ENCODE measurements at regions not wholly inside any gene's neighbourhood (a gene's known extent, or its start where the extent isn't known, plus 50 kb on each side); places are given as distances from the start of the nearest gene placed in this dataset.
"Not testable (repeated sequence)": the region's sequence is repeated elsewhere in the genome, so short reads cannot be mapped to it uniquely, and the experiment has no call there.

DNA sequence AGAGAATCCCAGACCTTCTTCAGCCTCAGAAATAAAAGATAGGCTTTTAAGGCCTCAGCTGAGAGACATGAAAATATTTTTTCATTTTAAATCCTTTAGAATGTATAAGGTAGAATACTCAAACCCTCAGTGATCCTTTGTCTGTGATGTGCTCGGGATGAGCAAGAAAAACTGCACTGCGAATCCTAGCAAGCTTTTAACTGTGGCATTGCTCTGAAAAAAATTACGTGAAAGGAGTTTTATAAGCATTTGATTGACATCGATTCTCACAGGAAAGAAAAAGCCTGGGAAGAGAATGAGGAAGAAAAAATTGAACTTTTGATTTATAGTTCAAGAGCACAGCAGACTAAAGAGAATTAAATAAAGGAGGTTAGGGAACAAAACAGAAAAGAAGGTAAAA, 120.0 kb downstream of the TMEM168 start:
- no peak for DNase-seq (ENCODE audit: low read depth)
- no peak overlapping the region for H3K4me3 ChIP-seq (ENCODE audit: low read length)
- TF ChIP-seq, protein P1, sequence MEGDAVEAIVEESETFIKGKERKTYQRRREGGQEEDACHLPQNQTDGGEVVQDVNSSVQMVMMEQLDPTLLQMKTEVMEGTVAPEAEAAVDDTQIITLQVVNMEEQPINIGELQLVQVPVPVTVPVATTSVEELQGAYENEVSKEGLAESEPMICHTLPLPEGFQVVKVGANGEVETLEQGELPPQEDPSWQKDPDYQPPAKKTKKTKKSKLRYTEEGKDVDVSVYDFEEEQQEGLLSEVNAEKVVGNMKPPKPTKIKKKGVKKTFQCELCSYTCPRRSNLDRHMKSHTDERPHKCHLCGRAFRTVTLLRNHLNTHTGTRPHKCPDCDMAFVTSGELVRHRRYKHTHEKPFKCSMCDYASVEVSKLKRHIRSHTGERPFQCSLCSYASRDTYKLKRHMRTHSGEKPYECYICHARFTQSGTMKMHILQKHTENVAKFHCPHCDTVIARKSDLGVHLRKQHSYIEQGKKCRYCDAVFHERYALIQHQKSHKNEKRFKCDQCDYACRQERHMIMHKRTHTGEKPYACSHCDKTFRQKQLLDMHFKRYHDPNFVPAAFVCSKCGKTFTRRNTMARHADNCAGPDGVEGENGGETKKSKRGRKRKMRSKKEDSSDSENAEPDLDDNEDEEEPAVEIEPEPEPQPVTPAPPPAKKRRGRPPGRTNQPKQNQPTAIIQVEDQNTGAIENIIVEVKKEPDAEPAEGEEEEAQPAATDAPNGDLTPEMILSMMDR (conservative IDR thresholded peaks at IDR 0.05; ENCODE audit: low read length) = no peak

DNA sequence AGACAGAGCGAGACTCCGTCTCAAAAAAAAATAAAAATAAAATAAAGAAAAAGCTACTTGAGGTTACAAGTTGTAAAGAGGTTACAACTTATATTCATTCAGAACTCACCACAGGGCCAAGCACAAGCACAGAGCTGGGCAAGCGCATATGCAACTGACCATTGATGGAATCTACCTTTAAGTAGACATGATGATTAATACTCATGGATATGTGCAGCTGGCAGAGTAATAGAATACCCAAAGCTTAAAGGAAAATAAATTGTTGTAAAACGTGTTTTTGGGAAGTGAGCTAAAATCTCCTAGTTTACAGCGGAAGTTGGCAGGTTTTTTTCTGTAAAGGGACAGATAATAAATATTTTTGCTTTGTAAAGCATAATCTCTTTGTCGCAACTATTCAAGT, 111.6 kb downstream of the TMEM168 start:
- DNase-seq (ENCODE audit: low read depth) = no peak
- TF ChIP-seq, protein P1 (conservative IDR thresholded peaks at IDR 0.05; ENCODE audit: low read length) = no peak
- no peak overlapping the region for H3K4me3 ChIP-seq (ENCODE audit: low read length)

DNA sequence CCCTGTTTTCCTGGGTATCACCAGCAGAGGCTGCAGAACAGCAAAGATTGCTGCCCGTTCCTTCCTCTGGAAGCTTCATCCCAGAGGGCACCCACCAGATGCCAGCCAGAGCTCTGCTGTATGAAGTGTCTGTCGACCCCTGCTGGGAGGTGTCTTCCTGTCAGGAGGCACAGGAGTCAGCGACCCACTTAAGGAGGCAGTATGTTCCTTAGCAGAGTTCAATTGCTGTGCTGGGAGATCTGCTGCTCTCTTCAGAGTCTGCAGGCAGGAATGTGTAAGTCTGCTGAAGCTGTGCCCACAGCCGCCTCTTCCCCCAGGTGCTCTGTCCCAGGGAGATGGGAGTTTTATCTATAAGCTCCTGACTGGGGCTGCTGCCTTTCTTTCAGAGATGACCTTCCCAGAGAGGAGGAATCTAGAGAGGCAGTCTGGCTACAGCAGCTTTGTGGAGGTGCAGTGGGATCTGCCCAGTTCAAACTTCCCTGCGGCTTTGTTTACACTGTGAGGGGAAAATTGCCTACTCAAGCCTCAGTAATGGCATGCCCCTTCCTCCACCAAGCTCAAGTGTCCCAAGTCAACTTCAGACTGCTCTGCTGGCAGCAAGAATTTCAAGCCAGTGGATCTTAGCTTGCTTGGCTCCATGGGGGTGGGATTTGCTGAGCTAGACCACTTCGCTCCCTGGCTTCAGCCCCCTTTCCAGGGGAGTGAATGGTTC, 100.6 kb downstream of the TMEM168 start:
- DNase-seq (ENCODE audit: low read depth); H3K4me3 ChIP-seq (ENCODE audit: low read length): not testable (repeated sequence)

DNA sequence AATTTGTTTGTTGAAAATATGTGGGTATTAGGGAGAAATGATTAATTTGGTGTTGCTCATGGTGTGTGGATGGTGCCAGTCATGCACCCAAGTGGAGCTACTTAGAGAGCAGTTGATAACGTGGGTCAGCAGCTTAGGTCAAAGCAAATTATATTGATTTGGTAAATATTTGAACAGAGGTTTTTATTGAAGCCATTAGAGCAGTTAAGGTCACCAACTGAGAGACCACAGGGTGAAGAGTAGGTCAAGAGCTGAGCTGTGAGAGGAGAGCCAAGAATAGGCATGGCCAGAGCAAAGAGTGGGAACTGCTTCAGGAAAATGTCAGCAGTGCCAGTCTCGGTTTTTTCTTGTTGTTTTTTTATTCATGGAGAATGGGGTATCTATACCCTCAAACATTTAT, 97.9 kb downstream of the TMEM168 start:
- TF ChIP-seq, protein P1 (conservative IDR thresholded peaks at IDR 0.05; ENCODE audit: low read length) = no peak
- no peak for DNase-seq (ENCODE audit: low read depth)
- H3K4me3 ChIP-seq (ENCODE audit: low read length) = no peak overlapping the region

DNA sequence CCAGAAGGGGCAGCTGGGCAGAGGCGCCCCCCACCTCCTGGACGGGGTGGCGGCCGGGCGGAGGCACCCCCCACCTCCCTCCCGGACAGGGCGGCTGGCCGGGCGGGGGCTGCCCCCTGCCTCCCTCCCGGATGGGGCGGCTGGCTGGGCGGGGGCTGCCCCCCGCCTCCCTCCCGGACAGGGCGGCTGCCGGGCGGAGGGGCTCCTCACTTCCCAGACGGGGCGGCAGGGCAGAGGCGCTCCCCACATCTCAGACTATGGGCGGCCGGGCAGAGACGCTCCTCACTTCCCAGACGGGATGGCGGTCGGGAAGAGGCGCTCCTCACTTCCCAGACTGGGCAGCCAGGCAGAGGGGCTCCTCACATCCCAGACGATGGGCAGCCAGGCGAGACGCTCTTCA, 93.0 kb downstream of the TMEM168 start:
- not testable (repeated sequence) for DNase-seq (ENCODE audit: low read depth)

DNA sequence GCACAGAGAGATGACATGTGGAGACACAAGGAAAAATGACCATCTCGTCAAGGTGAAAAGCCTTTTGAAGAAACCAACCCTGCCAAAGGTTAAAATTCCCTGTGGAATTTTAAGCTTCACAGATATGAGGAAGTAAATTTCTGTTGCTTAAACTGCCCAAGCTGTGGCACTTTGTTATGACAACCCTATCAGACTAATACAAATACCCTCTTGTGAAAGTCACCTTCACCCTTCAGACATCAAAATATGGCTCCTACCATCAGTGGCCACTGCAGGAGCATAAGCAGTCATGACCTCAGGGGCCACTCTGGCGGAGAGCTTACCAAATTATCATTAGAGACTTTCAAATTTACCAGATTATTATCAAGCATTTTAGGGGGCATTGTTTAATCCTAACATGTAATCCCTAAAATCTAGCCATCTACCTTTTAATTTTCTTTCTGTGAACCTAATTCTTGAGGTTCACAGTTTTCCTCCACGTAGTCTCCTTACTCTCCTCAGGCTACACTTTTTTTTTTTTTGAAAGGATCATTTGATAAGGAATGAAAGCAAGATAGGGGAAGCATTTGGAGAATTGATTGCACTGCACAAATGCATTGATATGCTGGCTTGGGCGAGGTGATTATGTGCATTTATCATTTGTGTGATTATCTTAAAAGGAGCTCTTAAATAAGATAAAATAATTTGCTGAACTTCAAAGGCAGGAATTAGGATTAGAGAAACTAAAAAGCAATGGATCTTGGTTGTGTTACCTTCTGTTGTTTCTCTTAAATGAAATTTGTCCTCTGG, 90.3 kb downstream of the TMEM168 start:
- no peak for DNase-seq (ENCODE audit: low read depth)
- TF ChIP-seq, protein P1 (conservative IDR thresholded peaks at IDR 0.05; ENCODE audit: low read length) = no peak
- H3K4me3 ChIP-seq (ENCODE audit: low read length) = no peak overlapping the region

More for the DNA sequence above, 93.0 kb downstream of the TMEM168 start:
- not testable (repeated sequence) for H3K4me3 ChIP-seq (ENCODE audit: low read length)

DNA sequence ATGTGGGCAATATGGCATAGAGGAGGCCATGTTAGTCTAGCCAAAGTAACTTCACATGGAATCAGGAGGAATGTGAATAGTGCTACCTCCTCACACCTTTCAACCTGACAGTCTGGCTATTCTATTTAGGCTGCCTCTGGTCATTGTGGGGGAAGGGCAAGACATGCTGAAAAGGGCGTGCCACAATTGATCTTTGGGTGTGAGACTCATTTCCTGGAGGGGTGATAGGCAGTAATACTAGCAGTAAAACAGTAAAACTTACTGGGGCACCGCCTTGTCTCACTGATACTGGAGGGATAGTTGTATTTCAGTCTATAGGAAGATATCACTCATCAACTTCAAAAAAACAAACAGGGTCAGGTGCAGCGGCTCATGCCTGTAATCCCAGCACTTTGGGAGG, 88.7 kb downstream of the TMEM168 start:
- no peak overlapping the region for H3K4me3 ChIP-seq (ENCODE audit: low read length)
- TF ChIP-seq, protein P1 (conservative IDR thresholded peaks at IDR 0.05; ENCODE audit: low read length) = no peak
- DNase-seq (ENCODE audit: low read depth) = no peak

DNA sequence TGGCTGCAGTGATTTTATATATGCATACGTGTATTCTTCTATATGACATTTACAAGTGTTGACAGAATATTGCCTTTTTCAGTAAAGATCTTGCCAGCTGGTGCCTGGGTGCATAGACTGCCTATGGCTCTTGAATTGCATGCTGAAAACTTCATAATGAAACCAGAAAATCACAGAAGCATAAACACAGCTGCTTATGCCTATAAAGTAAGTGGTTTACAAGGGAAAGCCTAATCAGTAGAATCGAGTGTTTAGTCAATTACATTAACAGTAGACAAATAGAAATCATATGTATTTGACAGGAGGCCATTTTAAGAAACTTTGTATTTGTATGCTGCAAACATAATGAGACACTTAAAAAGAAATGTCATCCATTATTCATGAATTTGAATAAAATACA, 82.5 kb downstream of the TMEM168 start:
- TF ChIP-seq, protein P1 (conservative IDR thresholded peaks at IDR 0.05; ENCODE audit: low read length) = no peak
- no peak overlapping the region for H3K4me3 ChIP-seq (ENCODE audit: low read length)

More for the DNA sequence above, 82.5 kb downstream of the TMEM168 start:
- DNase-seq (ENCODE audit: low read depth) = no peak
